ENCODE measurements at regions not wholly inside any gene's neighbourhood (a gene's known extent, or its start where the extent isn't known, plus 50 kb on each side); places are given as distances from the start of the nearest gene placed in this dataset.

- Histone ChIP-seq H3K9me3 (no peaks in the 10 kb centered on the region), H3K27me3 (no peaks in the 10 kb centered on the region), H3K27ac (no peak overlapping the region), H3K4me3 (no peak overlapping the region), H3K36me3 (no peaks in the 10 kb centered on the region), H3K4me1 (no peaks in the 10 kb centered on the region)
- TF ChIP-seq, protein P1, sequence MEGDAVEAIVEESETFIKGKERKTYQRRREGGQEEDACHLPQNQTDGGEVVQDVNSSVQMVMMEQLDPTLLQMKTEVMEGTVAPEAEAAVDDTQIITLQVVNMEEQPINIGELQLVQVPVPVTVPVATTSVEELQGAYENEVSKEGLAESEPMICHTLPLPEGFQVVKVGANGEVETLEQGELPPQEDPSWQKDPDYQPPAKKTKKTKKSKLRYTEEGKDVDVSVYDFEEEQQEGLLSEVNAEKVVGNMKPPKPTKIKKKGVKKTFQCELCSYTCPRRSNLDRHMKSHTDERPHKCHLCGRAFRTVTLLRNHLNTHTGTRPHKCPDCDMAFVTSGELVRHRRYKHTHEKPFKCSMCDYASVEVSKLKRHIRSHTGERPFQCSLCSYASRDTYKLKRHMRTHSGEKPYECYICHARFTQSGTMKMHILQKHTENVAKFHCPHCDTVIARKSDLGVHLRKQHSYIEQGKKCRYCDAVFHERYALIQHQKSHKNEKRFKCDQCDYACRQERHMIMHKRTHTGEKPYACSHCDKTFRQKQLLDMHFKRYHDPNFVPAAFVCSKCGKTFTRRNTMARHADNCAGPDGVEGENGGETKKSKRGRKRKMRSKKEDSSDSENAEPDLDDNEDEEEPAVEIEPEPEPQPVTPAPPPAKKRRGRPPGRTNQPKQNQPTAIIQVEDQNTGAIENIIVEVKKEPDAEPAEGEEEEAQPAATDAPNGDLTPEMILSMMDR (IDR thresholded peaks at IDR 0.05), result no peak
- ATAC-seq (no peak), DNase-seq (no peak)
- intact Hi-C loops (cut with DNase I), result no loop called here
Measured at GRCh38 chr3:147572970-147573340, 163.8 kb downstream of the ZIC1 start.

- H3K9me3 ChIP-seq, result no peaks in the 10 kb centered on the region
Measured at GRCh38 chr3:147574621-147575020, 165.5 kb downstream of the ZIC1 start.

DNA sequence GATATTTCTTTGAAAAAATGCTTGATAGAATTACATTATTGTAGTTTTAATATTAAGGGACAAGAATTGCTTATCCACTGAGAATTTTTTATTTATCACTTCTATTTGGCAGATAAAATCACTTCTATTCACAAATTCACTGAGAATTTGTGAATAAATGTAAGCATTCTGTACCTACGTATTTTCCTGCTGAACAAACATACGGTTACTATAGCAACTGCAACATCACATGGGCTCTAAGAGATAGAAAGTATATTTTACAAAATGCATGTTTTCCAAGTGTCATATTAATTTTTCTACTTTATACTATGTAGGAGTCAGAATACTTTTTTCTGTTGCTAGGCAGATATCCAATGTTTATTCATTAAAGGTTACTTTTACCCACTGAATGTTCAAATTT, 166.2 kb downstream of the ZIC1 start:
- intact Hi-C loops (cut with DNase I), result no loop called here
- WGBS (ENCODE audit: insufficient coverage, low coverage, low lambda C conversion rate, missing lambda C conversion rate), result 40% methylated on average over 2 of the region's 2 CpGs

More at GRCh38 chr3:147574621-147575020, 165.5 kb downstream of the ZIC1 start:
- intact Hi-C loops (cut with DNase I), result no loop called here
- H3K36me3 ChIP-seq, result no peaks in the 10 kb centered on the region
- TF ChIP-seq, protein P1 (IDR thresholded peaks at IDR 0.05), result no peak
- no peak for TF ChIP-seq POLR2A (IDR thresholded peaks at IDR 0.05)
- H3K4me1 ChIP-seq, result no peaks in the 10 kb centered on the region
- no peak for ATAC-seq
- 0% methylated on average over 1 of the region's 1 CpG for WGBS (ENCODE audit: insufficient coverage, low coverage, low lambda C conversion rate, missing lambda C conversion rate)
- H3K27me3 ChIP-seq, result no peaks in the 10 kb centered on the region
- DNase-seq, result no peak
- H3K4me3 ChIP-seq, result no peak overlapping the region
- no peak overlapping the region for H3K27ac ChIP-seq

DNA sequence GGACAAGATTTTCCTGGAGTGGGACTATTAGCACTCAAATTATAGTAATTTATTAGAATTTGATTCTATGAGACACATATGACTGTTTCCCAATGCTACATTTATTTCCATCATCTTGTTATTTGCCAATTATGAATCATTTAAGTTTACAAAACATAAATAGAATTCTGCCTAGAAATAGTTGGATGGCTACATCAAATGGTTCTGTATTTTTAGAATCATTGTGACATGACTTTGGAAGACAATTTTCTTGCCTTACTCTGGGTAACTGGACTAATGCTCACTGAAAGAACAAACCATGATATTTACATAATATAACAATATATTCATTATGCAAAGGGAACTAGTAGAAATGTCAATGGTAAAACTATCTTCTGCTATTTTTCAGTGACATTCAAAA, 173.5 kb downstream of the ZIC1 start:
- ATAC-seq (no peak), DNase-seq (no peak)
- H3K4me3 ChIP-seq, result no peak overlapping the region
- H3K36me3 ChIP-seq, result no peaks in the 10 kb centered on the region
- no peaks in the 10 kb centered on the region for H3K4me1 ChIP-seq
- TF ChIP-seq, protein P1 (IDR thresholded peaks at IDR 0.05), result no peak
- TF ChIP-seq POLR2A (IDR thresholded peaks at IDR 0.05), result no peak
- no peak overlapping the region for H3K27ac ChIP-seq
- H3K27me3 ChIP-seq, result no peaks in the 10 kb centered on the region
- no peaks in the 10 kb centered on the region for H3K9me3 ChIP-seq
- intact Hi-C loops (cut with DNase I), result no loop called here

More for the DNA sequence above, 166.2 kb downstream of the ZIC1 start:
- no peak overlapping the region for H3K27ac ChIP-seq
- no peaks in the 10 kb centered on the region for H3K4me1 ChIP-seq
- no peak for DNase-seq
- no peak overlapping the region for H3K4me3 ChIP-seq
- H3K27me3 ChIP-seq, result no peaks in the 10 kb centered on the region
- no peaks in the 10 kb centered on the region for H3K36me3 ChIP-seq
- TF ChIP-seq, protein P1 (IDR thresholded peaks at IDR 0.05), result no peak
- no peak for TF ChIP-seq POLR2A (IDR thresholded peaks at IDR 0.05)
- no peak for ATAC-seq
- no peaks in the 10 kb centered on the region for H3K9me3 ChIP-seq

GRCh38 chr3:147589016-147589415, 179.9 kb downstream of the ZIC1 start:
- DNase-seq, result no peak
- TF ChIP-seq POLR2A (IDR thresholded peaks at IDR 0.05), result no peak
- TF ChIP-seq, protein P1 (IDR thresholded peaks at IDR 0.05), result no peak
- 56% methylated on average over 2 of the region's 2 CpGs for WGBS (ENCODE audit: insufficient coverage, low coverage, low lambda C conversion rate, missing lambda C conversion rate)
- no peak overlapping the region for H3K27ac ChIP-seq
- no peaks in the 10 kb centered on the region for H3K27me3 ChIP-seq
- no peaks in the 10 kb centered on the region for H3K4me1 ChIP-seq
- no peak for ATAC-seq
- no peak overlapping the region for H3K4me3 ChIP-seq
- no peaks in the 10 kb centered on the region for H3K36me3 ChIP-seq
- no peaks in the 10 kb centered on the region for H3K9me3 ChIP-seq
- intact Hi-C loops (cut with DNase I), result no loop called here
